ENCODE measurements at regions not wholly inside any gene's neighbourhood (a gene's known extent, or its start where the extent isn't known, plus 50 kb on each side); places are given as distances from the start of the nearest gene placed in this dataset.

DNA sequence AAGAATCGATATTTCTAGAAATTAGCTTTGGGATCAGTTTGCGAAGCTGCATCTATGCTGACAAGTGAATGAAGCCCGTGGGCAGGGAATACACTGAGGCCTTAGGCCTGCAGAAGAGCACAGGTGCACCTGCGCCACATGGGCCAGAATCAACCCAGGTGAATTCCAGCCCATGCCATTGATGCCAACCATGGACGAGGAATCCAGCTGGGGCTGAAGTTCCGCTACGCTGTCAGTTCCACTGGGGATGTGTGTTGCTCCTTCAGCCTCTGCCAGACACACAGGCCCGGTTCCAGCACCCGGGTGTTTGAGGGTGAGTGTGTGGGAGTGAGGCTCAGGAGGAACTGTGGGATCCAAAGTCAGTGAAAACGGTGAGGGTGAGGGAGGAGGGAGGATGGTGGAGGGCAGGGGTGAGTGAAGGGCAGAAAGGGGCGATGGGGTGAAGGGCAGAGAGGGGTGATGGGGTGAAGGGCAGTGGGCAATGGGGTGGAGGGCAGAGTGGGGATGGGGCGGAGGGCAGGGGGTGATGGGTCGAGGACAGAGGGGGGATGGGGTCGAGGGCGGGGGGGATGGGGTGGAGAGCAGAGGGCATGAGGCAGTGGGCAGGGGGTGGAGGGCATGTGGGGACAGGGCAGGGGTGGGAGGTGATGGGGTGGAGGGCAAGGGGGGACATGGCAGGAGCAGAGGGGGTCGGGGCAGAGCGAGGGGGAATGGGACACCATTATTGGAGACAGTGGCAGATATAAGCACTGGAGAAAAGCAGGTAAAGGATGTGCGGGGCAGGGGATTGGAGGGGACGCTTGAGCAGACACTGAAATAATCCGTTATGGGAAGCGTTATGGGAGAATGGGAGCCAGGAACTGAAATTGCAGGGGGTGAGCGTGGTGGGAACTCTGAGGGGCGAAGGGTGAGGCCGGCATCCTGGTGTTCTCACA, 931.6 kb downstream of the BRD1 start:
- no peaks in the 10 kb centered on the region for H3K9me2 ChIP-seq (ENCODE audit: insufficient read depth)
- no peak overlapping the region for H3K27ac Mint-ChIP-seq
- H3K79me2 ChIP-seq (replicated peaks; ENCODE audit: insufficient read depth): no peaks in the 10 kb centered on the region
- no peaks in the 10 kb centered on the region for H3K9me3 Mint-ChIP-seq
- H3K27me3 ChIP-seq (ENCODE audit: insufficient read depth): no peaks in the 10 kb centered on the region
- H3K4me3 ChIP-seq: no peak overlapping the region
- H3K4me1 Mint-ChIP-seq: no peaks in the 10 kb centered on the region
- DNase-seq (ENCODE audit: low spot score) (no peak), ATAC-seq (no peak)
- H3F3A ChIP-seq (replicated peaks; ENCODE audit: low read depth): no peaks in the 10 kb centered on the region
- no peaks in the 10 kb centered on the region for H3K36me3 ChIP-seq (ENCODE audit: insufficient read depth)
- no peak overlapping the region for H3K27ac ChIP-seq (ENCODE audit: low read depth)
- no peak overlapping the region for H3K4me2 ChIP-seq
- H4K20me1 ChIP-seq (replicated peaks; ENCODE audit: insufficient read depth): no peaks in the 10 kb centered on the region
- H2AFZ ChIP-seq: no peak overlapping the region
- no peaks in the 10 kb centered on the region for H3K4me1 ChIP-seq (ENCODE audit: insufficient read depth)
- no peak overlapping the region for H3K4me3 Mint-ChIP-seq
- peaks cover 8% of the 10 kb centered on the region for H3K27me3 Mint-ChIP-seq (ENCODE audit: insufficient read depth, low read depth, poor library complexity)
- H3K36me3 Mint-ChIP-seq (ENCODE audit: low read depth): no peaks in the 10 kb centered on the region
- TF ChIP-seq, protein P1, sequence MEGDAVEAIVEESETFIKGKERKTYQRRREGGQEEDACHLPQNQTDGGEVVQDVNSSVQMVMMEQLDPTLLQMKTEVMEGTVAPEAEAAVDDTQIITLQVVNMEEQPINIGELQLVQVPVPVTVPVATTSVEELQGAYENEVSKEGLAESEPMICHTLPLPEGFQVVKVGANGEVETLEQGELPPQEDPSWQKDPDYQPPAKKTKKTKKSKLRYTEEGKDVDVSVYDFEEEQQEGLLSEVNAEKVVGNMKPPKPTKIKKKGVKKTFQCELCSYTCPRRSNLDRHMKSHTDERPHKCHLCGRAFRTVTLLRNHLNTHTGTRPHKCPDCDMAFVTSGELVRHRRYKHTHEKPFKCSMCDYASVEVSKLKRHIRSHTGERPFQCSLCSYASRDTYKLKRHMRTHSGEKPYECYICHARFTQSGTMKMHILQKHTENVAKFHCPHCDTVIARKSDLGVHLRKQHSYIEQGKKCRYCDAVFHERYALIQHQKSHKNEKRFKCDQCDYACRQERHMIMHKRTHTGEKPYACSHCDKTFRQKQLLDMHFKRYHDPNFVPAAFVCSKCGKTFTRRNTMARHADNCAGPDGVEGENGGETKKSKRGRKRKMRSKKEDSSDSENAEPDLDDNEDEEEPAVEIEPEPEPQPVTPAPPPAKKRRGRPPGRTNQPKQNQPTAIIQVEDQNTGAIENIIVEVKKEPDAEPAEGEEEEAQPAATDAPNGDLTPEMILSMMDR (conservative IDR thresholded peaks at IDR 0.05; ENCODE audit: low read depth in 2 of 2): no peak
- TF ChIP-seq EZH2 (IDR thresholded peaks at IDR 0.05; ENCODE audit: low read depth, unreplicated experiment): no peak
- TF ChIP-seq NANOG (IDR thresholded peaks at IDR 0.05; ENCODE audit: borderline replicate concordance): no peak
- no peak for TF ChIP-seq POLR2AphosphoS5 (IDR thresholded peaks at IDR 0.05; ENCODE audit: low read depth)
- no peak for TF ChIP-seq EZH2phosphoT487 (IDR thresholded peaks at IDR 0.05; ENCODE audit: unreplicated experiment)
- TF ChIP-seq, protein P2, sequence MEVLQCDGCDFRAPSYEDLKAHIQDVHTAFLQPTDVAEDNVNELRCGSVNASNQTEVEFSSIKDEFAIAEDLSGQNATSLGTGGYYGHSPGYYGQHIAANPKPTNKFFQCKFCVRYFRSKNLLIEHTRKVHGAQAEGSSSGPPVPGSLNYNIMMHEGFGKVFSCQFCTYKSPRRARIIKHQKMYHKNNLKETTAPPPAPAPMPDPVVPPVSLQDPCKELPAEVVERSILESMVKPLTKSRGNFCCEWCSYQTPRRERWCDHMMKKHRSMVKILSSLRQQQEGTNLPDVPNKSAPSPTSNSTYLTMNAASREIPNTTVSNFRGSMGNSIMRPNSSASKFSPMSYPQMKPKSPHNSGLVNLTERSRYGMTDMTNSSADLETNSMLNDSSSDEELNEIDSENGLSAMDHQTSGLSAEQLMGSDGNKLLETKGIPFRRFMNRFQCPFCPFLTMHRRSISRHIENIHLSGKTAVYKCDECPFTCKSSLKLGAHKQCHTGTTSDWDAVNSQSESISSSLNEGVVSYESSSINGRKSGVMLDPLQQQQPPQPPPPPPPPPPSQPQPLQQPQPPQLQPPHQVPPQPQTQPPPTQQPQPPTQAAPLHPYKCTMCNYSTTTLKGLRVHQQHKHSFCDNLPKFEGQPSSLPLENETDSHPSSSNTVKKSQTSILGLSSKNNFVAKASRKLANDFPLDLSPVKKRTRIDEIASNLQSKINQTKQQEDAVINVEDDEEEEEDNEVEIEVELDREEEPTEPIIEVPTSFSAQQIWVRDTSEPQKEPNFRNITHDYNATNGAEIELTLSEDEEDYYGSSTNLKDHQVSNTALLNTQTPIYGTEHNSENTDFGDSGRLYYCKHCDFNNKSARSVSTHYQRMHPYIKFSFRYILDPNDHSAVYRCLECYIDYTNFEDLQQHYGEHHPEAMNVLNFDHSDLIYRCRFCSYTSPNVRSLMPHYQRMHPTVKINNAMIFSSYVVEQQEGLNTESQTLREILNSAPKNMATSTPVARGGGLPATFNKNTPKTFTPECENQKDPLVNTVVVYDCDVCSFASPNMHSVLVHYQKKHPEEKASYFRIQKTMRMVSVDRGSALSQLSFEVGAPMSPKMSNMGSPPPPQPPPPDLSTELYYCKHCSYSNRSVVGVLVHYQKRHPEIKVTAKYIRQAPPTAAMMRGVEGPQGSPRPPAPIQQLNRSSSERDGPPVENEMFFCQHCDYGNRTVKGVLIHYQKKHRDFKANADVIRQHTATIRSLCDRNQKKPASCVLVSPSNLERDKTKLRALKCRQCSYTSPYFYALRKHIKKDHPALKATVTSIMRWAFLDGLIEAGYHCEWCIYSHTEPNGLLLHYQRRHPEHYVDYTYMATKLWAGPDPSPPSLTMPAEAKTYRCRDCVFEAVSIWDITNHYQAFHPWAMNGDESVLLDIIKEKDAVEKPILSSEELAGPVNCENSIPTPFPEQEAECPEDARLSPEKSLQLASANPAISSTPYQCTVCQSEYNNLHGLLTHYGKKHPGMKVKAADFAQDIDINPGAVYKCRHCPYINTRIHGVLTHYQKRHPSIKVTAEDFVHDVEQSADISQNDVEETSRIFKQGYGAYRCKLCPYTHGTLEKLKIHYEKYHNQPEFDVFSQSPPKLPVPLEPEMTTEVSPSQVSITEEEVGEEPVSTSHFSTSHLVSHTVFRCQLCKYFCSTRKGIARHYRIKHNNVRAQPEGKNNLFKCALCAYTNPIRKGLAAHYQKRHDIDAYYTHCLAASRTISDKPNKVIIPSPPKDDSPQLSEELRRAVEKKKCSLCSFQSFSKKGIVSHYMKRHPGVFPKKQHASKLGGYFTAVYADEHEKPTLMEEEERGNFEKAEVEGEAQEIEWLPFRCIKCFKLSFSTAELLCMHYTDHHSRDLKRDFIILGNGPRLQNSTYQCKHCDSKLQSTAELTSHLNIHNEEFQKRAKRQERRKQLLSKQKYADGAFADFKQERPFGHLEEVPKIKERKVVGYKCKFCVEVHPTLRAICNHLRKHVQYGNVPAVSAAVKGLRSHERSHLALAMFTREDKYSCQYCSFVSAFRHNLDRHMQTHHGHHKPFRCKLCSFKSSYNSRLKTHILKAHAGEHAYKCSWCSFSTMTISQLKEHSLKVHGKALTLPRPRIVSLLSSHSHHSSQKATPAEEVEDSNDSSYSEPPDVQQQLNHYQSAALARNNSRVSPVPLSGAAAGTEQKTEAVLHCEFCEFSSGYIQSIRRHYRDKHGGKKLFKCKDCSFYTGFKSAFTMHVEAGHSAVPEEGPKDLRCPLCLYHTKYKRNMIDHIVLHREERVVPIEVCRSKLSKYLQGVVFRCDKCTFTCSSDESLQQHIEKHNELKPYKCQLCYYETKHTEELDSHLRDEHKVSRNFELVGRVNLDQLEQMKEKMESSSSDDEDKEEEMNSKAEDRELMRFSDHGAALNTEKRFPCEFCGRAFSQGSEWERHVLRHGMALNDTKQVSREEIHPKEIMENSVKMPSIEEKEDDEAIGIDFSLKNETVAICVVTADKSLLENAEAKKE (CRISPR knock-in tag; IDR thresholded peaks at IDR 0.05): no peak

Measured in GM23338 (cell line).